Astrocyte (in vitro differentiated cells and primary cell): ENCODE measurements at regions not wholly inside any gene's neighbourhood (a gene's known extent, or its start where the extent isn't known, plus 50 kb on each side); places are given as distances from the start of the nearest gene placed in this dataset.
"Not testable (repeated sequence)": the region's sequence is repeated elsewhere in the genome, so short reads cannot be mapped to it uniquely, and the experiment has no call there.

Experiments used
- DNase-seq: peaks from one replicate; pipeline ENCODE4 v3.0.0-alpha.2; 2010; ENCODE audit warnings: low read depth
- FAIRE-seq: peaks from 2 replicates; lab custom pipeline; 2011; peaks lifted over from hg19 to GRCh38; lab: Jason Lieb, UNC
- H2AFZ ChIP-seq: 2 replicates; pipeline ENCODE4 v1.6.0; 2012; ENCODE audit warnings: low read depth, low read length, inconsistent platforms
- H3K27ac ChIP-seq: 2 replicates; pipeline ENCODE4 v1.5.1; 2011; ENCODE audit warnings: low read depth, low read length, inconsistent platforms
- H3K27me3 ChIP-seq: 2 replicates; pipeline ENCODE4 v1.6.0; 2011; ENCODE audit warnings: low read length, inconsistent platforms; ENCODE audit not compliant: insufficient read depth
- H3K36me3 ChIP-seq: 2 replicates; pipeline ENCODE4 v1.5.1; 2011; ENCODE audit warnings: low read length, inconsistent platforms; ENCODE audit not compliant: insufficient read depth
- H3K4me1 ChIP-seq: 2 replicates; pipeline ENCODE4 v1.5.1; 2011; ENCODE audit warnings: low read length, inconsistent platforms; ENCODE audit not compliant: insufficient read depth
- H3K4me2 ChIP-seq: 2 replicates; pipeline ENCODE4 v1.6.0; 2012; ENCODE audit warnings: low read length, inconsistent platforms
- H3K4me3 ChIP-seq: 2 replicates; pipeline ENCODE4 v1.5.1; 2011; ENCODE audit warnings: low read depth, mild to moderate bottlenecking, low read length, inconsistent platforms; ENCODE audit not compliant: insufficient read depth
- H3K79me2 ChIP-seq: 2 replicates; pipeline ENCODE4 v1.6.0; 2012; ENCODE audit warnings: mild to moderate bottlenecking, low read length, inconsistent platforms; ENCODE audit not compliant: insufficient read depth
- H3K9ac ChIP-seq: 2 replicates; pipeline ENCODE4 v1.6.0; 2012; ENCODE audit warnings: mild to moderate bottlenecking, low read length, inconsistent platforms
- H3K9me3 ChIP-seq: 2 replicates; pipeline ENCODE4 v1.5.1; 2012; ENCODE audit warnings: low read depth, mild to moderate bottlenecking, low read length, inconsistent platforms; ENCODE audit not compliant: insufficient read depth
- H4K20me1 ChIP-seq: 2 replicates; pipeline ENCODE4 v1.6.0; 2012; ENCODE audit warnings: low read length, inconsistent platforms; ENCODE audit not compliant: insufficient read depth
- H3K27ac Mint-ChIP-seq: one replicate; pipeline ENCODE4 v1.8.0; 2021; ENCODE audit warnings: mild to moderate bottlenecking, mixed read lengths; ENCODE audit not compliant: unreplicated experiment
- H3K27me3 Mint-ChIP-seq: one replicate; pipeline ENCODE4 v1.8.0; 2021; ENCODE audit warnings: low read depth, mixed read lengths; ENCODE audit not compliant: unreplicated experiment
- H3K36me3 Mint-ChIP-seq: one replicate; pipeline ENCODE4 v1.8.0; 2021; ENCODE audit warnings: low read depth, mixed read lengths; ENCODE audit not compliant: unreplicated experiment
- H3K4me1 Mint-ChIP-seq: one replicate; pipeline ENCODE4 v1.8.0; 2021; ENCODE audit warnings: low read depth, mixed read lengths; ENCODE audit not compliant: unreplicated experiment
- H3K4me3 Mint-ChIP-seq: one replicate; pipeline ENCODE4 v1.8.0; 2021; ENCODE audit warnings: mild to moderate bottlenecking, moderate library complexity, mixed read lengths; ENCODE audit not compliant: unreplicated experiment
- H3K9me3 Mint-ChIP-seq: one replicate; pipeline ENCODE4 v1.8.0; 2021; ENCODE audit warnings: mild to moderate bottlenecking, mixed read lengths; ENCODE audit not compliant: unreplicated experiment
- EZH2 ChIP-seq: IDR thresholded peaks from 2 replicates; pipeline ENCODE4 v1.6.1; 2012; ENCODE audit warnings: mild to moderate bottlenecking, low read length, inconsistent platforms; ENCODE audit not compliant: insufficient read depth
- TF ChIP-seq, protein P1 (sequence below): IDR thresholded peaks from 2 replicates; pipeline ENCODE4 v1.5.1; 2011; ENCODE audit warnings: low read depth, mild to moderate bottlenecking, inconsistent platforms, low read length, moderate library complexity; ENCODE audit not compliant: insufficient read depth

DNA sequence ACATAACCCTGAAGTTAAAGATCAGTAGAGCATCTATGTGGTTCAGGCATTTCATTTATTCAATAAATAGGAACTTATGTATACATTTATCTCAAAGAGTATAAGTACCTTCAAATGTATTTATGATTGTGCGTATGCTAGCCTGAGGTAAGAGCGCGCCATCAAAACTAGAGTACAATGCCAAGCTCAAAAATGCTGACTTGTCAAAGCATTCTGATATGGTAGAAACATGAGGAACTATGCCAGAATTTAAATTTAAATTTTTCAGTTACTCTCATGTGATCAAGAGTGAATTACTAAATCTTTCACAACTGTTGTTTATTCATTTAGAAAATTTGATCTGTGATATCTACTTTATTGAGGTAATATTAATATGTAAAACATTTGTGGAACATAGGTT lies 225.5 kb upstream of the CDH8 start:
- Mint-ChIP-seq H3K27me3 (no peaks in the 10 kb centered on the region), H3K27ac (no peak overlapping the region), H3K4me3 (no peak overlapping the region), H3K4me1 (peaks cover 12% of the 10 kb centered on the region), H3K9me3 (peaks cover 6% of the 10 kb centered on the region), H3K36me3 (no peaks in the 10 kb centered on the region)
- Histone ChIP-seq H3K4me1 (no peaks in the 10 kb centered on the region), H2AFZ (no peak overlapping the region), H3K27ac (no peak overlapping the region), H3K4me3 (no peak overlapping the region), H3K9me3 (no peaks in the 10 kb centered on the region), H3K36me3 (no peaks in the 10 kb centered on the region), H3K4me2 (no peak overlapping the region), H3K79me2 (no peaks in the 10 kb centered on the region), H3K27me3 (no peaks in the 10 kb centered on the region), H3K9ac (no peak overlapping the region), H4K20me1 (no peaks in the 10 kb centered on the region)
- DNase-seq: no peak
- no peak for TF ChIP-seq EZH2
- TF ChIP-seq, protein P1, sequence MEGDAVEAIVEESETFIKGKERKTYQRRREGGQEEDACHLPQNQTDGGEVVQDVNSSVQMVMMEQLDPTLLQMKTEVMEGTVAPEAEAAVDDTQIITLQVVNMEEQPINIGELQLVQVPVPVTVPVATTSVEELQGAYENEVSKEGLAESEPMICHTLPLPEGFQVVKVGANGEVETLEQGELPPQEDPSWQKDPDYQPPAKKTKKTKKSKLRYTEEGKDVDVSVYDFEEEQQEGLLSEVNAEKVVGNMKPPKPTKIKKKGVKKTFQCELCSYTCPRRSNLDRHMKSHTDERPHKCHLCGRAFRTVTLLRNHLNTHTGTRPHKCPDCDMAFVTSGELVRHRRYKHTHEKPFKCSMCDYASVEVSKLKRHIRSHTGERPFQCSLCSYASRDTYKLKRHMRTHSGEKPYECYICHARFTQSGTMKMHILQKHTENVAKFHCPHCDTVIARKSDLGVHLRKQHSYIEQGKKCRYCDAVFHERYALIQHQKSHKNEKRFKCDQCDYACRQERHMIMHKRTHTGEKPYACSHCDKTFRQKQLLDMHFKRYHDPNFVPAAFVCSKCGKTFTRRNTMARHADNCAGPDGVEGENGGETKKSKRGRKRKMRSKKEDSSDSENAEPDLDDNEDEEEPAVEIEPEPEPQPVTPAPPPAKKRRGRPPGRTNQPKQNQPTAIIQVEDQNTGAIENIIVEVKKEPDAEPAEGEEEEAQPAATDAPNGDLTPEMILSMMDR: no peak
- FAIRE-seq: no peak

DNA sequence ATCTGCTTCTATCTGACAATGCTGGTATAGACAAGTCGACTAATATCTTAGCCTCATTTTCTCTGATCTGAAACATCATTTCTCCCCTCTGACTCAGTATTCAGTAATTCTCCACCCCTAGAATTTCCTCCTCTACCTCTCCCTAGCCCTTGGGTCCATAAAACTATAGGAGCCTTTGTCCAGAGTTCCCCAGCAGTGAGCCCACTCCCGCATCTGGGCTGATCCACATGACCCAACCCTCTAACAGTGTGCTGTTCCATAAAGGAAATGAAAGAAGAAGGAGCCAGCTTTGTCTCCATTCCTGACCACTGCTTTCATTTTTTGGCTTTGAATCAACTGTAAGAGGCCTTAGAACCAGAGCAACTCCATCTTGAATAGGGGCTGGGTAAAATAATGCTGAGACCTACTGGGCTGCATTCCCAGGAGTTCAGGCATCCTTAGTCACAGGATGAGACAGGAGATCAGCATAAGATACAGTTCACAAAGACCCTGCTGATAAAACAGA lies 222.7 kb upstream of the CDH8 start:
- not testable (repeated sequence) for H4K20me1 ChIP-seq, H3K4me1 ChIP-seq, H3K27me3 Mint-ChIP-seq, H3K4me3 Mint-ChIP-seq, H3K27ac Mint-ChIP-seq, DNase-seq, H3K36me3 Mint-ChIP-seq, H3K27ac ChIP-seq, FAIRE-seq, H3K27me3 ChIP-seq, H3K4me2 ChIP-seq, H3K79me2 ChIP-seq, H3K9me3 ChIP-seq, H3K9ac ChIP-seq, H2AFZ ChIP-seq, H3K4me3 ChIP-seq, H3K9me3 Mint-ChIP-seq, H3K36me3 ChIP-seq
- peaks cover 25% of the 10 kb centered on the region for H3K4me1 Mint-ChIP-seq

DNA sequence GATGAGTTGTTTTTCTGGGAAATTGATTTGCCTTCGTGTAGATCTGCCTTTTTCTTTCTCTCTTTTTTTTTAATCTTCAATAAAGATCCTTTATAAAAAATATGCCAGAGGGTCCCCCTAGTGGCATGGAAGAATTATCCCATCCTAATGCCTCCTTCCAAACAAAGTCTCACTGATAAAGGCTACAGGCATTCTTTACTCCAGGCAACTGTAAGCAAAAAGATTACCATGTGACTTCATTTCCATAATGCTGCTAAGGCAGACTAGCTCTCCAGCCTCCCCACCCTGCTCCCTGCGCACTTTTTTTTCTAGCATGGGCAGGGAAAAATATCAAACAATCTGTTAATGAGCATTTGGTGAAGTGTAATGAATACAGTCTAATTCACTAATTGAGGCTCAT lies 220.2 kb upstream of the CDH8 start:
- Mint-ChIP-seq H3K4me1 (peaks cover 38% of the 10 kb centered on the region), H3K9me3 (no peaks in the 10 kb centered on the region), H3K4me3 (no peak overlapping the region), H3K27me3 (no peaks in the 10 kb centered on the region), H3K27ac (no peak overlapping the region), H3K36me3 (no peaks in the 10 kb centered on the region)
- Histone ChIP-seq H3K4me1 (no peaks in the 10 kb centered on the region), H3K4me3 (no peak overlapping the region), H3K79me2 (no peaks in the 10 kb centered on the region), H3K4me2 (no peak overlapping the region), H2AFZ (no peak overlapping the region), H3K36me3 (no peaks in the 10 kb centered on the region), H4K20me1 (no peaks in the 10 kb centered on the region), H3K9ac (no peak overlapping the region), H3K27me3 (no peaks in the 10 kb centered on the region), H3K9me3 (no peaks in the 10 kb centered on the region), H3K27ac (no peak overlapping the region)
- FAIRE-seq (no peak), DNase-seq (no peak)
- TF ChIP-seq, protein P1: peak; percentile 49
- TF ChIP-seq EZH2: no peak
